ENCODE measurements at regions not wholly inside any gene's neighbourhood (a gene's known extent, or its start where the extent isn't known, plus 50 kb on each side); places are given as distances from the start of the nearest gene placed in this dataset.

GRCh38 chr15:62802612-62803011 is 239.9 kb upstream of the TPM1 start:
- H3K36me3 ChIP-seq = peaks cover 0 to 19% of the 10 kb centered on the region in 2 donors
- no peak overlapping the region for H3K27ac ChIP-seq
- no peaks in the 10 kb centered on the region for H3K4me1 ChIP-seq
- H3K27me3 ChIP-seq = no peaks in the 10 kb centered on the region
- intact Hi-C loops (cut with DNase I) = no loop called here
- H3K9me3 ChIP-seq = no peaks in the 10 kb centered on the region
- H3K4me3 ChIP-seq = no peak overlapping the region
- TF ChIP-seq POLR2A (IDR thresholded peaks at IDR 0.05) = no peak
- no peak for TF ChIP-seq POLR2AphosphoS5 (IDR thresholded peaks at IDR 0.05; ENCODE audit: insufficient read depth in 1 of 2, low read depth in 1 of 2)
- TF ChIP-seq CTCF (IDR thresholded peaks at IDR 0.05) = no peak
- DNase-seq (ENCODE audit: extremely low spot score in 2 of 2) = no peak

GRCh38 chr15:62803856-62804400 is 238.6 kb upstream of the TPM1 start:
- Histone ChIP-seq H3K4me1 (no peaks in the 10 kb centered on the region), H3K27me3 (no peaks in the 10 kb centered on the region), H3K9me3 (no peaks in the 10 kb centered on the region), H3K4me3 (no peak overlapping the region), H3K27ac (no peak overlapping the region), H3K36me3 (peaks cover 0 to 21% of the 10 kb centered on the region in 2 donors)
- no peak for DNase-seq (ENCODE audit: extremely low spot score in 2 of 2)
- TF ChIP-seq CTCF (IDR thresholded peaks at IDR 0.05) (no peak), POLR2A (IDR thresholded peaks at IDR 0.05) (no peak), POLR2AphosphoS5 (IDR thresholded peaks at IDR 0.05; ENCODE audit: insufficient read depth in 1 of 2, low read depth in 1 of 2) (no peak)
- intact Hi-C loops (cut with DNase I) = no loop called here

GRCh38 chr15:62805502-62805901 is 237.0 kb upstream of the TPM1 start:
- TF ChIP-seq CTCF (IDR thresholded peaks at IDR 0.05) = no peak
- TF ChIP-seq POLR2A (IDR thresholded peaks at IDR 0.05) = no peak
- no peak for TF ChIP-seq POLR2AphosphoS5 (IDR thresholded peaks at IDR 0.05; ENCODE audit: insufficient read depth in 1 of 2, low read depth in 1 of 2)
- H3K4me3 ChIP-seq = no peak overlapping the region
- no peaks in the 10 kb centered on the region for H3K27me3 ChIP-seq
- peaks cover 0 to 15% of the 10 kb centered on the region in 2 donors for H3K36me3 ChIP-seq
- intact Hi-C loops (cut with DNase I) = no loop called here
- H3K9me3 ChIP-seq = no peaks in the 10 kb centered on the region
- no peak overlapping the region for H3K27ac ChIP-seq
- no peaks in the 10 kb centered on the region for H3K4me1 ChIP-seq
- DNase-seq (ENCODE audit: extremely low spot score in 2 of 2) = no peak

- Histone ChIP-seq H3K27ac (no peak overlapping the region), H3K27me3 (no peaks in the 10 kb centered on the region), H3K36me3 (peaks cover 0 to 11% of the 10 kb centered on the region in 2 donors), H3K4me3 (no peak overlapping the region), H3K4me1 (no peaks in the 10 kb centered on the region), H3K9me3 (no peaks in the 10 kb centered on the region)
- TF ChIP-seq CTCF (IDR thresholded peaks at IDR 0.05) (no peak), POLR2AphosphoS5 (IDR thresholded peaks at IDR 0.05; ENCODE audit: insufficient read depth in 1 of 2, low read depth in 1 of 2) (no peak), POLR2A (IDR thresholded peaks at IDR 0.05) (no peak)
- no peak for DNase-seq (ENCODE audit: extremely low spot score in 2 of 2)
- intact Hi-C loops (cut with DNase I) = no loop called here
Measured at GRCh38 chr15:62807539-62808130, 234.9 kb upstream of the TPM1 start.
